Central memory CD8-positive, alpha-beta T cell (primary cell): ENCODE measurements at regions not wholly inside any gene's neighbourhood (a gene's known extent, or its start where the extent isn't known, plus 50 kb on each side); places are given as distances from the start of the nearest gene placed in this dataset.

ENCODE experiments used
- ATAC-seq: fragments of 150-1000 bp; cut with Tn5 transposase; replicated peaks from 2 replicates; pipeline ENCODE4 v1.10.0; 2022; ENCODE audit warnings: mild to moderate bottlenecking, moderate FRiP score, moderate number of reproducible peaks; ENCODE audit not compliant: poor library complexity, severe bottlenecking; ENCODE audit errors: extremely low read depth
- DNase-seq, 2 donors: peaks; one replicate each; pipeline ENCODE4 v3.0.0; 2021; ENCODE audit warnings: low spot score in 2 of 2
- H3K27ac Mint-ChIP-seq: one replicate; pipeline ENCODE4 v1.8.0; 2022; ENCODE audit warnings: low read depth, mild to moderate bottlenecking, moderate library complexity, mixed read lengths
- H3K27me3 Mint-ChIP-seq: one replicate; pipeline ENCODE4 v1.8.0; 2022; ENCODE audit warnings: mixed read lengths
- H3K36me3 Mint-ChIP-seq: one replicate; pipeline ENCODE4 v1.8.0; 2022; ENCODE audit warnings: mild to moderate bottlenecking, moderate library complexity, mixed read lengths; ENCODE audit not compliant: insufficient read depth
- H3K4me1 Mint-ChIP-seq: one replicate; pipeline ENCODE4 v1.8.0; 2022; ENCODE audit warnings: mixed read lengths
- H3K4me3 Mint-ChIP-seq: one replicate; pipeline ENCODE4 v1.8.0; 2022; ENCODE audit warnings: mild to moderate bottlenecking, moderate library complexity, mixed read lengths
- H3K9me3 Mint-ChIP-seq: one replicate; pipeline ENCODE4 v1.8.0; 2022; ENCODE audit warnings: mixed read lengths

GRCh38 chr5:130243641-130244040, 339.4 kb downstream of the CHSY3 start:
- no peak overlapping the region for H3K4me3 Mint-ChIP-seq
- ATAC-seq (no peak), DNase-seq (no peak)
- H3K27ac Mint-ChIP-seq, result no peak overlapping the region
- no peaks in the 10 kb centered on the region for H3K27me3 Mint-ChIP-seq
- H3K9me3 Mint-ChIP-seq, result no peaks in the 10 kb centered on the region
- no peaks in the 10 kb centered on the region for H3K4me1 Mint-ChIP-seq
- H3K36me3 Mint-ChIP-seq, result no peaks in the 10 kb centered on the region

- H3K4me3 Mint-ChIP-seq, result no peak overlapping the region
- no peaks in the 10 kb centered on the region for H3K4me1 Mint-ChIP-seq
- H3K9me3 Mint-ChIP-seq, result peaks cover 6% of the 10 kb centered on the region
- H3K27ac Mint-ChIP-seq, result no peak overlapping the region
- no peak for ATAC-seq
- DNase-seq, result no peak
- no peaks in the 10 kb centered on the region for H3K36me3 Mint-ChIP-seq
- no peaks in the 10 kb centered on the region for H3K27me3 Mint-ChIP-seq
Measured at GRCh38 chr5:130237721-130238120, 333.5 kb downstream of the CHSY3 start.
